ENCODE measurements at regions not wholly inside any gene's neighbourhood (a gene's known extent, or its start where the extent isn't known, plus 50 kb on each side); places are given as distances from the start of the nearest gene placed in this dataset.
"Not testable (repeated sequence)": the region's sequence is repeated elsewhere in the genome, so short reads cannot be mapped to it uniquely, and the experiment has no call there.

DNA sequence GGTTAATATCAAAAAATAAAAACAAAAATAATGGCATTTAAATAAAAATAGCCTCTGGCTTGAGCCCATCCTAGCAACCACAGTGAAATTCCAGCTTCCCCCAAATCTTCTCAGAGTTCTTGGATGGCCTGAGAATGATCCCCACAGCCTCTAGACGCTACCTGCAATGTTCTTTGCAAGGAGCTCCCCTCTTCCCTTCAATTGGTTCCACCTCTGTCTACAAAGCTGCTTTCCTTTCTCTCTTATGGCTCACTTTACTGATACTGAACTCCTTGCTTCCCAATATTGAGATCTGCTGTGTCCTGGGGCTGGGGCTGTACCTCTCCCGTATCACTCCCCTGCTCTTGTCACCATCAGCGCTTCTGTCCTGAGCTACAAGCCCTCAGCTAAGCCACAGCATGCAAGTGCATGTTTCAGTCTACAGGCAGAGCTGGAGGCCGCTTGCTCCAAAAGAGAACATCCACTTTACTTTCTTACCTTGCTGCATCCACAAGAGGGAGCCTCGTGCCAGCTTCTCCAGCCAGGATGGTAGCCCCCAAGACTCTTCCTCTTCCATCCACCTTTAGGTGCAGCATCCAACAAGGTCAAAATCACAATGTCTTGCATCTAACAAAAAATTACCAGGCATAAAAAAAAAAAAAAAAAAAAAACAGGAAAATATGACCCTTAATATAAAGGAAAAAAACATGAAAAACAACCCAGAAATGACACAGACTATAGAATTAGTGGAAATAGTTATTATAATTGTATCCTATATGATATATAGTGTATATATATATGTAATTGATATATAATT is 57.4 kb upstream of the PRSS3 start:
- TF ChIP-seq, protein P1, sequence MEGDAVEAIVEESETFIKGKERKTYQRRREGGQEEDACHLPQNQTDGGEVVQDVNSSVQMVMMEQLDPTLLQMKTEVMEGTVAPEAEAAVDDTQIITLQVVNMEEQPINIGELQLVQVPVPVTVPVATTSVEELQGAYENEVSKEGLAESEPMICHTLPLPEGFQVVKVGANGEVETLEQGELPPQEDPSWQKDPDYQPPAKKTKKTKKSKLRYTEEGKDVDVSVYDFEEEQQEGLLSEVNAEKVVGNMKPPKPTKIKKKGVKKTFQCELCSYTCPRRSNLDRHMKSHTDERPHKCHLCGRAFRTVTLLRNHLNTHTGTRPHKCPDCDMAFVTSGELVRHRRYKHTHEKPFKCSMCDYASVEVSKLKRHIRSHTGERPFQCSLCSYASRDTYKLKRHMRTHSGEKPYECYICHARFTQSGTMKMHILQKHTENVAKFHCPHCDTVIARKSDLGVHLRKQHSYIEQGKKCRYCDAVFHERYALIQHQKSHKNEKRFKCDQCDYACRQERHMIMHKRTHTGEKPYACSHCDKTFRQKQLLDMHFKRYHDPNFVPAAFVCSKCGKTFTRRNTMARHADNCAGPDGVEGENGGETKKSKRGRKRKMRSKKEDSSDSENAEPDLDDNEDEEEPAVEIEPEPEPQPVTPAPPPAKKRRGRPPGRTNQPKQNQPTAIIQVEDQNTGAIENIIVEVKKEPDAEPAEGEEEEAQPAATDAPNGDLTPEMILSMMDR (IDR thresholded peaks at IDR 0.05; ENCODE audit: control extremely low read depth, extremely low read depth, low read depth, missing control alignments): peak; percentile 56
- POLR2A ChIA-PET: no interaction called here
- CTCF ChIA-PET: interaction anchor here (0.7 to 1.7 kb wide), 14 partner anchors 9 to 596 kb away, joined by 3 to 13 read pairs (median 4); no protein-coding TSS in a partner anchor
- peak; percentile 41 for DNase-seq (ENCODE audit: extremely low spot score)

DNA sequence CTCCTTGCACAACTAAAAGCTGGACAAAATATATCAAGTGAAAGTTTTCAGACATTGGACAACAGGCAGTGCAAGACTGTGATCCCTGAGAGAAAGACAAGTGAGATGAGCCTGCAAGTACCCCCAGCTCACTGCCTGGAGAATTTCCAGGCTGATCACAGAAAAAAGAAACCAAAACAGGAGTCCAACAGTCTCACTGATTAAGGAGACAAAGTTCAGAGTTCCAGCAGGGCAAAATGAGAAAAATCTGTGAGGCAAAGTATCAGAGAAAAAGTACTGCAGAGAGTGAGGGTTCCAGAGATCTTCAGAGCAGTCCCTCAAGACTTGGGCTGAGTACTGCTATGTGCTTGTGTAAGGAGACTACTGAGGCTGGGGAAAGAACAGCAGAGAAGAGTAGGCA is 56.0 kb upstream of the PRSS3 start:
- DNase-seq (ENCODE audit: extremely low spot score): no peak
- POLR2A ChIA-PET: no interaction called here
- CTCF ChIA-PET: interaction anchor here (1.0 to 1.7 kb wide), 3 partner anchors 18 to 40 kb away, joined by 5 to 13 read pairs (median 7); no protein-coding TSS in a partner anchor
- TF ChIP-seq, protein P1 (IDR thresholded peaks at IDR 0.05; ENCODE audit: control extremely low read depth, extremely low read depth, low read depth, missing control alignments): no peak

DNA sequence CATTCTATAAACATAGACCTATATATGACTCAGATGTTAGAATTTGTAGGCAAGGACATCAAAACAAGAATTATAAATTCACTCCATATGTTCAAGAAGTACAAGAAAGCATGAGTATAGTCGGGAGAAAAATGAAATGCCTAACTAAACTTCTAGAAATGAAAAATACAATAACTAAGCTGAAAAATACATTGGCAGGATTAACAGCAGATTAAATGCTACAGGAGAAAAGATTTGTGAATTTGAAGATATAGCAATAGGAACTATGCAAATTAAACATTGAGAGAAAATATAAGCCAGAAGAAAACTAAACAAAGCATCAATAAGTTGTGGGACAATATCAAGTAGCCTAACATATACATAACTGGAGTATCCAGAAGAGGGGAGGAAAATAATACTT is 55.3 kb upstream of the PRSS3 start:
- POLR2A ChIA-PET: no interaction called here
- CTCF ChIA-PET: no interaction called here
- TF ChIP-seq, protein P1 (IDR thresholded peaks at IDR 0.05; ENCODE audit: control extremely low read depth, extremely low read depth, low read depth, missing control alignments): no peak
- no peak for DNase-seq (ENCODE audit: extremely low spot score)

DNA sequence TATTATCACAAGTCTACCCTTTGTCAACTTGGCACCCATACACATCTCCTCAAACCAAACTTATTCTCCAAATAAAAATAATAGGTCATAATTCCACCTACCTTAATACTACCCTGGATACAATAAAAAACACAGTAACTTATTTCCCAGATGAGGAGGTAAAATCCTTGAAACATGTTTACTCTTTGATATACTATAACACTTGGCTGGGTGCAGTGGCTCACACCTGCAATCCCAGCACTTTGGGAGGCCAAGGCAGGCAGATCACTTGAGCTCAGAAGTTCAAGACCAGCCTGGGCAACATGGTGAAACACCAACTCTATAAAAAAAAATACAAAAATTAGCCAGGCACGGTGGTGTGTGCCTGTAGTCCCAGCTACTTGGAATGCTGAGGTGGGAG is 54.4 kb upstream of the PRSS3 start:
- CTCF ChIA-PET; DNase-seq (ENCODE audit: extremely low spot score); POLR2A ChIA-PET: not testable (repeated sequence)

DNA sequence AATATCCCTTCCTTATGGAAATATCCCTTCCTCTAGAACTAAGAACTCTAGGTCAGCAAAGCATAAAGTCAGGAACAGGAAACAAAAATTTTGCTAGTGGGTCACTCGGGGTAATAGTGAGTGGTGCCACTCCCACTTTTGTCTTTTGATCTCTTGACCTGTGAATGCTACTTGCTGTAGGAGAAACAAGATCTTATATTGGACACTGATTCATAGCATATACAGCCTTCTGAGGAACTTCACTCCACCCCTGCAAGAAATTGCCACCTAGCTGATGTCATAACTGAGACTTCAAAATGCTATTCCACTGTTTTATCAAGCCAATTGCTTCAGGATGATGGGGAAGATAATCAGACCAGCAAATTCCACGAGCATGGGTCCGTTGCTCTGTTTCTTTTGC is 53.3 kb upstream of the PRSS3 start:
- CTCF ChIA-PET: no interaction called here
- TF ChIP-seq, protein P1 (IDR thresholded peaks at IDR 0.05; ENCODE audit: control extremely low read depth, extremely low read depth, low read depth, missing control alignments): no peak
- DNase-seq (ENCODE audit: extremely low spot score): no peak
- POLR2A ChIA-PET: no interaction called here

DNA sequence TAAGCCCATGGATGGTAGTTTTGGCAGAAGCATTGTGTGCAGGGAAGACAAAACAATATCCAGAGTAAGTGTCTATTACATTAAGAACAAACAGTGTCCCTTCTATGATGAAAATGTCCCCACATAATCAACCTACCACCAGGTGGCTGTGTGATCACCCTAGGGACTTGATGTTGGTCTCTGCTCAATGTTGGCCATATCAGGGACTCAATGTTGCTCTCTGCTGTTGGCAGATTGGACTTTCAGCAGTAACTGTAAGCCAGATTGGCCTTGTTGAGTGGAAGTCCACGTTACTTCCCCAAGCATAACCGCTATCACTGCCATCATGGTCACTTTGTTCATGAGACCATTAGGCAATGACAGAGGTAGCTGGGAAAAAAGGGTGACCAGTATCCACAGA is 52.8 kb upstream of the PRSS3 start:
- DNase-seq (ENCODE audit: extremely low spot score): no peak
- ChIA-PET POLR2A (no interaction called here), CTCF (no interaction called here)

More for the DNA sequence above, 52.8 kb upstream of the PRSS3 start:
- TF ChIP-seq, protein P1 (IDR thresholded peaks at IDR 0.05; ENCODE audit: control extremely low read depth, extremely low read depth, low read depth, missing control alignments): no peak

All from GM10248 (cell line).